Smooth muscle cell (in vitro differentiated cells): ENCODE measurements at regions not wholly inside any gene's neighbourhood (a gene's known extent, or its start where the extent isn't known, plus 50 kb on each side); places are given as distances from the start of the nearest gene placed in this dataset.

Source experiments
- DNase-seq: peaks from one replicate; lab custom pipeline; 2025; ENCODE audit not compliant: unreplicated experiment; lab: John Stamatoyannopoulos, UW
- H2AFZ ChIP-seq: fragments of 200-600 bp; sonication (generic); 2 replicates; pipeline ENCODE4 v1.6.0; 2016; ENCODE audit warnings: antibody characterized with exemption, low read depth, mild to moderate bottlenecking
- H3F3A ChIP-seq: fragments of 200-600 bp; sonication (generic); 2 replicates; pipeline ENCODE4 v1.6.0; 2017; ENCODE audit warnings: antibody characterized with exemption, low read depth
- H3K27ac ChIP-seq: fragments of 200-600 bp; sonication (generic); 2 replicates; pipeline ENCODE4 v1.5.1; 2016; ENCODE audit warnings: low read depth, mild to moderate bottlenecking
- H3K27me3 ChIP-seq: fragments of 200-600 bp; sonication (generic); 2 replicates; pipeline ENCODE4 v1.6.1; 2016; ENCODE audit warnings: low read depth, mild to moderate bottlenecking
- H3K36me3 ChIP-seq: fragments of 200-600 bp; sonication (generic); 2 replicates; pipeline ENCODE4 v1.5.1; 2016; ENCODE audit warnings: low read depth
- H3K4me1 ChIP-seq: fragments of 200-600 bp; sonication (generic); 2 replicates; pipeline ENCODE4 v1.5.1; 2016; ENCODE audit warnings: low read depth
- H3K4me2 ChIP-seq: fragments of 200-600 bp; sonication (generic); 2 replicates; pipeline ENCODE4 v1.6.0; 2016; ENCODE audit warnings: mild to moderate bottlenecking
- H3K4me3 ChIP-seq: fragments of 200-600 bp; sonication (generic); 2 replicates; pipeline ENCODE4 v1.5.1; 2016; ENCODE audit warnings: mild to moderate bottlenecking
- H3K79me2 ChIP-seq: fragments of 200-600 bp; sonication (generic); 2 replicates; pipeline ENCODE4 v1.6.0; 2016; ENCODE audit warnings: low read depth, mild to moderate bottlenecking
- H3K9ac ChIP-seq: fragments of 200-600 bp; sonication (generic); 2 replicates; pipeline ENCODE4 v1.6.0; 2016; ENCODE audit warnings: low read depth
- H3K9me3 ChIP-seq: fragments of 200-600 bp; sonication (generic); replicated peaks from 2 replicates; pipeline ENCODE4 v1.5.1; 2016; ENCODE audit warnings: low read depth
- H4K20me1 ChIP-seq: fragments of 200-600 bp; sonication (generic); 2 replicates; pipeline ENCODE4 v1.6.0; 2016; ENCODE audit warnings: low read depth
- CTCF ChIP-seq: fragments of 200-600 bp; sonication (generic); IDR thresholded peaks from 2 replicates; pipeline ENCODE4 v1.5.1; 2017; ENCODE audit warnings: borderline replicate concordance, mild to moderate bottlenecking, antibody characterized with exemption; ENCODE audit not compliant: insufficient read depth, poor library complexity, severe bottlenecking
- WGBS: methylation state at CpG from one replicate; pipeline ENCODE4 v1.1.7; 2016; ENCODE audit warnings: low lambda C conversion rate; 5-methylcytosine and 5-hydroxymethylcytosine counted together

GRCh38 chr13:69315039-69315438, 792.6 kb upstream of the ATXN8OS start:
- Histone ChIP-seq H2AFZ (no peak overlapping the region), H3K27me3 (no peaks in the 10 kb centered on the region), H3K27ac (no peak overlapping the region), H3K4me3 (no peak overlapping the region), H3K9ac (no peak overlapping the region), H3K4me2 (no peak overlapping the region), H4K20me1 (no peaks in the 10 kb centered on the region), H3K9me3 (no peaks in the 10 kb centered on the region), H3K79me2 (no peaks in the 10 kb centered on the region), H3F3A (no peaks in the 10 kb centered on the region), H3K4me1 (no peaks in the 10 kb centered on the region), H3K36me3 (no peaks in the 10 kb centered on the region)
- WGBS = 92% methylated on average over 3 of the region's 3 CpGs
- no peak for TF ChIP-seq CTCF
- no peak for DNase-seq

DNA sequence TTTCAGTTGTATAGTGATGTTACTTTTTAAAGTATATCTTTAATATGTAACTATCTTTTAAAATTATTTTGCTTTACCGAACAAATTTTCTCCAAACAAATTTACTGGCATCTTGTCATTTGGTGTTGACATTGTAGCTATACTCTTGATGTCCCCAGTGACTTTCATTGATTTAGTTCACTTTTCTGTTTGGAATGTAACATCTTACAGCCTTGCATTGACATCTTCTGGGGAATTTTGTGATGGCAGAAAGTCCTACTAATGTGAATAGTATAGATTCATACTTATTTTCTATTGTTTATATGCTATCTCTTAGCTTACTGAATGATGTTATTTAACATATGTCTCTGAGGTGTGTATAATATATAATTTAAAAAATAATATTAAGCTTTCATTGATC, 800.9 kb upstream of the ATXN8OS start:
- no peak for TF ChIP-seq CTCF
- Histone ChIP-seq H3F3A (no peaks in the 10 kb centered on the region), H3K9ac (no peak overlapping the region), H3K4me1 (no peaks in the 10 kb centered on the region), H3K27ac (no peak overlapping the region), H3K9me3 (no peaks in the 10 kb centered on the region), H3K79me2 (no peaks in the 10 kb centered on the region), H4K20me1 (no peaks in the 10 kb centered on the region), H2AFZ (no peak overlapping the region), H3K4me2 (no peak overlapping the region), H3K4me3 (no peak overlapping the region), H3K27me3 (no peaks in the 10 kb centered on the region), H3K36me3 (no peaks in the 10 kb centered on the region)
- WGBS = 66% methylated on average over 1 of the region's 1 CpG
- DNase-seq = no peak

- no peaks in the 10 kb centered on the region for H4K20me1 ChIP-seq
Observed at GRCh38 chr13:69300131-69300530, 807.5 kb upstream of the ATXN8OS start.

More at GRCh38 chr13:69300131-69300530, 807.5 kb upstream of the ATXN8OS start:
- Histone ChIP-seq H3K4me1 (no peaks in the 10 kb centered on the region), H2AFZ (no peak overlapping the region), H3K9me3 (no peaks in the 10 kb centered on the region), H3K27ac (no peak overlapping the region), H3K36me3 (no peaks in the 10 kb centered on the region), H3K27me3 (no peaks in the 10 kb centered on the region), H3K9ac (no peak overlapping the region), H3K79me2 (no peaks in the 10 kb centered on the region), H3K4me3 (no peak overlapping the region), H3F3A (no peaks in the 10 kb centered on the region), H3K4me2 (no peak overlapping the region)
- 64% methylated on average over 2 of the region's 2 CpGs for WGBS
- no peak for DNase-seq
- no peak for TF ChIP-seq CTCF
